SK-N-SH (cell line): ENCODE measurements at regions not wholly inside any gene's neighbourhood (a gene's known extent, or its start where the extent isn't known, plus 50 kb on each side); places are given as distances from the start of the nearest gene placed in this dataset.

ENCODE experiments used
- RCOR1 ChIP-seq: fragments of 150-350 bp; IDR thresholded peaks from 2 replicates; pipeline ENCODE4 v1.6.1; 2017; ENCODE audit warnings: antibody characterized with exemption, low read length
- RXRA ChIP-seq: IDR thresholded peaks from 2 replicates; pipeline ENCODE4 v1.4.0; 2012; ENCODE audit warnings: low read depth, mild to moderate bottlenecking, borderline replicate concordance
- SIN3A ChIP-seq: IDR thresholded peaks from 2 replicates; pipeline ENCODE4 v1.6.1; 2012; ENCODE audit warnings: low read depth, mild to moderate bottlenecking, low read length, moderate library complexity, borderline replicate concordance
- SMC3 ChIP-seq: IDR thresholded peaks from 2 replicates; pipeline ENCODE4 v1.6.1; 2012; ENCODE audit warnings: low read depth, low read length, improper control_type of control experiment
- TAF1 ChIP-seq: IDR thresholded peaks from 2 replicates; pipeline ENCODE4 v1.6.1; 2012; ENCODE audit warnings: low read depth, mild to moderate bottlenecking, low read length, moderate library complexity, borderline replicate concordance
- YY1 ChIP-seq: IDR thresholded peaks from 2 replicates; pipeline ENCODE4 v1.4.0; 2012; ENCODE audit warnings: low read depth, mild to moderate bottlenecking
- TF ChIP-seq, protein P1 (sequence below): IDR thresholded peaks from 2 replicates; pipeline ENCODE4 v1.6.1; 2012; ENCODE audit warnings: mild to moderate bottlenecking, low read depth, low read length, moderate library complexity
- TF ChIP-seq, protein P2 (sequence below): fragments of 200-600 bp; sonication (generic); IDR thresholded peaks from 2 replicates; pipeline ENCODE4 v1.6.1; 2017; ENCODE audit warnings: antibody characterized with exemption, mild to moderate bottlenecking, moderate library complexity
- TF ChIP-seq, protein P3 (sequence below): fragments of 150-350 bp; IDR thresholded peaks from 2 replicates; pipeline ENCODE4 v1.6.1; 2017; ENCODE audit warnings: antibody characterized with exemption, low read length, low read depth, borderline replicate concordance

DNA sequence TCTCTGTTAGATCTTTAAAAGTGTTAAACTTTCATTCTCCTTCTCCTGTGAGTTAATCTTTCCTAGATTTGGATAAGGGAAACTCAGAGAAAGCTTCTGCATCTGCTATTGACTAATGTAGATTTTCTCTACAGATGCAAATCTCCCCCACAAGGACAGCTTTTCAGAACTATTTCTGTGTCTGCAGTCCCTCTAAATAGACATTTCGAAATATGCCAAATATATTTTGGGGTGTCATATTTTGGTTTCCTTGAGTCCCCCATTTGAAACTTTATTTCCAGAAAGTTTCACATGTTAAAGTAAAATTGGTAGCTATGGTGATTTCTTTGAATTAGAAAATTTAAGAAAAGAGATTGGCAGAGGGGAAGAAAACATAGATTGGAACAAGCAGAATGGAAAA, 852.3 kb upstream of the ALCAM start:
- TF ChIP-seq, protein P1, sequence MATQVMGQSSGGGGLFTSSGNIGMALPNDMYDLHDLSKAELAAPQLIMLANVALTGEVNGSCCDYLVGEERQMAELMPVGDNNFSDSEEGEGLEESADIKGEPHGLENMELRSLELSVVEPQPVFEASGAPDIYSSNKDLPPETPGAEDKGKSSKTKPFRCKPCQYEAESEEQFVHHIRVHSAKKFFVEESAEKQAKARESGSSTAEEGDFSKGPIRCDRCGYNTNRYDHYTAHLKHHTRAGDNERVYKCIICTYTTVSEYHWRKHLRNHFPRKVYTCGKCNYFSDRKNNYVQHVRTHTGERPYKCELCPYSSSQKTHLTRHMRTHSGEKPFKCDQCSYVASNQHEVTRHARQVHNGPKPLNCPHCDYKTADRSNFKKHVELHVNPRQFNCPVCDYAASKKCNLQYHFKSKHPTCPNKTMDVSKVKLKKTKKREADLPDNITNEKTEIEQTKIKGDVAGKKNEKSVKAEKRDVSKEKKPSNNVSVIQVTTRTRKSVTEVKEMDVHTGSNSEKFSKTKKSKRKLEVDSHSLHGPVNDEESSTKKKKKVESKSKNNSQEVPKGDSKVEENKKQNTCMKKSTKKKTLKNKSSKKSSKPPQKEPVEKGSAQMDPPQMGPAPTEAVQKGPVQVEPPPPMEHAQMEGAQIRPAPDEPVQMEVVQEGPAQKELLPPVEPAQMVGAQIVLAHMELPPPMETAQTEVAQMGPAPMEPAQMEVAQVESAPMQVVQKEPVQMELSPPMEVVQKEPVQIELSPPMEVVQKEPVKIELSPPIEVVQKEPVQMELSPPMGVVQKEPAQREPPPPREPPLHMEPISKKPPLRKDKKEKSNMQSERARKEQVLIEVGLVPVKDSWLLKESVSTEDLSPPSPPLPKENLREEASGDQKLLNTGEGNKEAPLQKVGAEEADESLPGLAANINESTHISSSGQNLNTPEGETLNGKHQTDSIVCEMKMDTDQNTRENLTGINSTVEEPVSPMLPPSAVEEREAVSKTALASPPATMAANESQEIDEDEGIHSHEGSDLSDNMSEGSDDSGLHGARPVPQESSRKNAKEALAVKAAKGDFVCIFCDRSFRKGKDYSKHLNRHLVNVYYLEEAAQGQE = no peak
- TF ChIP-seq RXRA (no peak), TAF1 (no peak), SMC3 (no peak), YY1 (no peak), SIN3A (no peak), RCOR1 (no peak)
- TF ChIP-seq, protein P2, sequence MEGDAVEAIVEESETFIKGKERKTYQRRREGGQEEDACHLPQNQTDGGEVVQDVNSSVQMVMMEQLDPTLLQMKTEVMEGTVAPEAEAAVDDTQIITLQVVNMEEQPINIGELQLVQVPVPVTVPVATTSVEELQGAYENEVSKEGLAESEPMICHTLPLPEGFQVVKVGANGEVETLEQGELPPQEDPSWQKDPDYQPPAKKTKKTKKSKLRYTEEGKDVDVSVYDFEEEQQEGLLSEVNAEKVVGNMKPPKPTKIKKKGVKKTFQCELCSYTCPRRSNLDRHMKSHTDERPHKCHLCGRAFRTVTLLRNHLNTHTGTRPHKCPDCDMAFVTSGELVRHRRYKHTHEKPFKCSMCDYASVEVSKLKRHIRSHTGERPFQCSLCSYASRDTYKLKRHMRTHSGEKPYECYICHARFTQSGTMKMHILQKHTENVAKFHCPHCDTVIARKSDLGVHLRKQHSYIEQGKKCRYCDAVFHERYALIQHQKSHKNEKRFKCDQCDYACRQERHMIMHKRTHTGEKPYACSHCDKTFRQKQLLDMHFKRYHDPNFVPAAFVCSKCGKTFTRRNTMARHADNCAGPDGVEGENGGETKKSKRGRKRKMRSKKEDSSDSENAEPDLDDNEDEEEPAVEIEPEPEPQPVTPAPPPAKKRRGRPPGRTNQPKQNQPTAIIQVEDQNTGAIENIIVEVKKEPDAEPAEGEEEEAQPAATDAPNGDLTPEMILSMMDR = no peak
- TF ChIP-seq, protein P3, sequence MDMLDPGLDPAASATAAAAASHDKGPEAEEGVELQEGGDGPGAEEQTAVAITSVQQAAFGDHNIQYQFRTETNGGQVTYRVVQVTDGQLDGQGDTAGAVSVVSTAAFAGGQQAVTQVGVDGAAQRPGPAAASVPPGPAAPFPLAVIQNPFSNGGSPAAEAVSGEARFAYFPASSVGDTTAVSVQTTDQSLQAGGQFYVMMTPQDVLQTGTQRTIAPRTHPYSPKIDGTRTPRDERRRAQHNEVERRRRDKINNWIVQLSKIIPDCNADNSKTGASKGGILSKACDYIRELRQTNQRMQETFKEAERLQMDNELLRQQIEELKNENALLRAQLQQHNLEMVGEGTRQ = no peak
